ENCODE measurements at regions not wholly inside any gene's neighbourhood (a gene's known extent, or its start where the extent isn't known, plus 50 kb on each side); places are given as distances from the start of the nearest gene placed in this dataset.
"Not testable (repeated sequence)": the region's sequence is repeated elsewhere in the genome, so short reads cannot be mapped to it uniquely, and the experiment has no call there.

DNA sequence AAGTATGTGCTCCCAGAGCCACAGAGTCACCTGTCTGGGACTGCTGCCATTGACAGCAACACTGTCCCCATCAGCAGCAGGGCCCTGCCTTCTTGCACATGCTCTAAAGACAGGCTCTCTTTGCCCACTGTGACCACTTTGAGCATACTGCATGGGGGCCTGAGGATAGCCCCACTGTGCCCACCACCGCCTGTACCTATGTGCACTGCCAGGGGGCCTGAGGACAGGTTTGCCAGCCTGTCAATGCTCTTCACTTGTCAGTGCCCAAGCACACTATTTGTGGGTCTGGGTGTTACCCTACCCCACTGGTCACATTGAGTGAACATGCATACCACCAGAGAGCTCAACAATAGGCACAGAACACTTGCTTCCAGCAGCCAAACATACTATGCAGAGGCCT, 1137.0 kb upstream of the FANCL start:
- DNase-seq, result no peak

DNA sequence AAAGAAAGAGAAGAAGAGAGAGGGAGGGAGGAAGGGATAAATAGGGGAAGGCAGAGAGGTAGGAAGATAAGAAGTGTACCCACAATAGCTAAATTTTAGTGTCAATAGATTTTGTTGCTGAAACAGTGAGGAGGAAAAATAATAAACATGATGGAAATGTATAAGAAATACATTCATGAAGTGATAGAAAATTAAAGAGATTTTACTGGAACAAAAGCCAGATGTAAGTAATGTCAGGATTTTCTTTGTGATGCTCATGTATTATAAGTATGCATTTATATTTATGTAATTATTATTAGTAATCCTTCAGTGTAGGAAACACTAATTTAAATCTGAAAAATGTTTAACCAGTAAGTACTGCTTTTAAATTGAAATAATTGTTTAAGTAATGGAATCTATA, 1125.2 kb upstream of the FANCL start:
- no peak for DNase-seq

DNA sequence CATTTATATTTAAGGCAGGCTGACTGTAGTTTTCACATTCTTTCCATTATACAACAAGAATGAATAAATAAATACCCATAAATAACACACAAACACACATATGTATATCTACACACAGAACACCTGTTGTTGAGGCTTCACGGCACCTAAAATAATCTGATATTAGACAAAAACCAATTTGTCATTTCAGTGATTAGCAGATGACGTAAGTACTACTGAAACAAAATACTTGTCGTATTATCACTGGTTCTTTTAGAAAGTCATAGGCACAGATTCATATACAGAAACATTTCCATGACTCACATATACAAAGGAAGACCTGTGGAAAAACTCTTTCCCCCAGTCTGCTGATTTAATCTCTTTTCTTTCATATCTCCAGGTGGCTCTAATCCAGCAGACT, 1113.4 kb upstream of the FANCL start:
- no peak for DNase-seq

DNA sequence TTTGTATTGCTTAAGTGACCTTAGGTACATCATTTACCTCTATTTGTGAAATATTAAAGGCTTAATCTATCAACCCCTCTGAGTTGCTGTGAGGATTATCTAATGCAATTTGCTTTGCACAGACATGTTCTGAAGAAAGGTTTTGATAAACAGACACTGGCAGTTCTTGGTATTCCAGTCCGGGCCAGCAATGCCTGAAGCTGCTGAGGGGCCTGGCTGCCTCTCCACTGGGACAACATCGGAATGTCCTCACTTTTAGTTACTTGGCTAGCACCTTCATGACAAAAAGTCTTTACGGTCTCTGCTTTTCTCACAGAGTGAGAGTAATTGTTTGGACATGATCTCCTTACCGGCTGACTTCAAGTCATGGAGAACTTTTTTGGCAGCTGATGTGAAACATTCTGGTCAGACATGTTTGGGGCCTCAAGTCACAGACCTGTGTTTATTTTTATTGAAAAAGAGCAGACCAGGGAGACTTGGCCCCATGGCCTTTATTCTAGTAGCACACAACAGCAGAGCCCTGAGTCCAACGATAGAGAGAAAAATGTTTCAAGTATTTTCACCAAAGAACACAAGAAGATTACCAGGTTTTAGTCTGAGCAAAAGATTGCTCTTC, 1112.3 kb upstream of the FANCL start:
- no peak for DNase-seq

DNA sequence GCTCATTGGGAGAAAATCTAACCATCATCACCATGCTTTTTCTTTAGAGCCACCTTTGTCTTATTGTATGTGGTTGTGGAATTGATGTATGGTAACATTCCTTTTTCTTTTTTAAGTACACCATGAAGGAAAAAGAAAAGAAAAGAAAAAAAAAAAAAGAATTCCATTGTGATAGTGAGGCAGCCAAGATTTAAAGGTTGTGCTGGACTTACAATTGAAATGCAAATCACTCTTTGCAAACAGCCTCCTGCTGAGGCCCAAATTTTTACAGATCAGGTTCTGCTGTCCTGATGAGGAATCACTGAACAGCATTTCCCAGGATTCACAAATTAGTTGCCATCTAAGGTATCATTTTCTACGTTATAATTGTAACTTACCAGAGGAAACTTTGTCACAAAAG, 1101.0 kb upstream of the FANCL start:
- DNase-seq, result no peak

DNA sequence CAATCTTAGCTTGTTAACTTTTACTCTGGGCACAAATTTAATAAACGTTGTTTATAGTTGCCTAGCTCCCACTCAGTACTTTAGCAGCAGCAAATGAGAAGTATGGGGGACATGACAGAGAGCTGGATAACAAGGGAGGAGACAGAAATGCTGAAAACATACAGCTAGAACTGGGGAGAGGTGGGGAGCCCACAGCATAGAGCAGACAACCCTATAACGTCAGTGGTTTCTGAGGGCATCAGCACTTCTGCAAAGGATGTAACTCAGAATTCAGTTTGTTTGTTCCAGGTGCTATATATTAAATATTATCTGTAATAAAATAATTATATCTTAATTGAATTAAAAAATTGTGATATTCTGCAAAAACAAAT, 1098.7 kb upstream of the FANCL start:
- no peak for DNase-seq

DNA sequence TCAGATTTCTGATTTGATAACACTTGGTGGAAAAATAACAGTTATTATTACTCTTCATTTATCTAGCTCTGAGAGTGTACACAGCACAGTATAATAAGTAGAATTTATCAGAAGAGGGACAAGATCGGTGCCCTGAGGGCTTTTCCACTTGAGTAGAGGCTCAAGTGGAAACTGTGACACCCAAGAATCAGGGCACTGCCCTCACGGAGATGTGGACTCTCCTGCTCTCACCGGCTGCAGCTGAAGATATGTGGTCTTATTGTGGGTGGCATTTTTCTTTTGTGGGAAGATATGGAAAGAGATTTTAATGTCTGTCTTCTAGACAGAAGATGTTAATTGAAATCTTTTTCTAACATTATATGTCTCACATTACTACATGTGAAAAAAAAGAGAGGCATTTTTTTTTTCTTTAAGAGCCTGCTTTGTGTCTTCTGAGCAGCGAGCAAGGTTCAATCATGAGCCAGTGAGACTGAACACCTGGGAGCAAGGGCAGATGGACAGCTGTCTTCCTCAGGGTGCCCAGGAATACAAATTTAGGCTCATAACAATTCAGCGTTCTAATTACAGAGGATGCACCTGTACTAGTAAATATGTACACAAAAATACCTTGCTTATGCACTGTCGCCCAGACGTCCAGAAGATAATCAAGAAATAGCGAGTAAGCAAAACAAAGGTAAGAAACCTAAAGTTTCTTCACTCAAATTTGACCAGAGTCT, 1098.2 kb upstream of the FANCL start:
- DNase-seq, result no peak

DNA sequence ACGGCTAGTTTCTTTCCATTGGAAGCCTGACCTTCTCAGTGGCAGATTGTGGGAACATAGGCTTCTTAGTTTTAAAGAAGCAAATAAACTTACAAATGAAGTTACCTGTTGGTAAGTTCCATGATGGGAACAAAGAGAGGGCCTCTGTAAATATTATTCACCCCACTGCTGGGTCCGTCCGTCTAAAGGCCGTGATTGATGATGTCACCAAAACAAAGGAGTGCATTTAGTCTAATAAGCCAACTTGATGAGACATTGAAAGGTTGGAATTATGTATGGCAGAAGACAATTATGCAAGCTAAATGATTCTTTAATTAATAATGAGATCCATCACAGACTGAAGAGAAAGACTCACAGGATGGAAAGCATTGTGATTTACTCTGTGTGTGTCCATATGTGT, 1091.9 kb upstream of the FANCL start:
- no peak for DNase-seq

DNA sequence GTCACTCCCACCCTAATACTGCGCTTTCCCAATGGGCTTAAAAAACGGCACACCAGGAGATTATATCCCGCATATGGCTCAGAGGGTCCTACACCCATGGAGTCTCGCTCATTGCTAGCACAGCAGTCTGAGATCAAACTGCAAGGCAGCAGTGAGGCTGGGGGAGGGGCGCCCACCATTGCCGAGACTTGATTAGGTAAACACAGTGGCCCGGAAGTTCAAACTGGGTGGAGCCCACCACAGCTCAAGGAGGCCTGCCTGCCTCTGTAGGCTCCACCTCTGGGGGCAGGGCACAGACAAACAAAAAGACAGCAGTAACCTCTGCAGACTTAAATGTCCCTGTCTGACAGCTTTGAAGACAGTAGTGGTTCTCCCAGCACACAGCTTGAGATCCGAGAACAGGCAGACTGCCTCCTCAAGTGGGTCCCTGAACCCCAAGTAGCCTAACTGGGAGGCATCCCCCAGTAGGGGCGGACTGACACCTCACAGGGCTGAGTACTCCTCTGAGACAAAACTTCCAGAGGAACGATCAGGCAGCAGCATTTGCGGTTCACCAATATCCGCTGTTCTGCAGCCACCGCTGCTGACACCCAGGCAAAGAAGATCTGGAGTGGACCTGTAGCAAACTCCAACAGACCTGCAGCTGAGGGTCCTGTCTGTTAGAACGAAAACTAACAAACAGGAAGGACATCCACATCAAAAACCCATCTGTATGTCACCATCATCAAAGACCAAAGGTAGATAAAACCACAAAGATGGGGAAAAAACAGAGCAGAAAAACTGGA, 1085.6 kb upstream of the FANCL start:
- DNase-seq, result not testable (repeated sequence)

DNA sequence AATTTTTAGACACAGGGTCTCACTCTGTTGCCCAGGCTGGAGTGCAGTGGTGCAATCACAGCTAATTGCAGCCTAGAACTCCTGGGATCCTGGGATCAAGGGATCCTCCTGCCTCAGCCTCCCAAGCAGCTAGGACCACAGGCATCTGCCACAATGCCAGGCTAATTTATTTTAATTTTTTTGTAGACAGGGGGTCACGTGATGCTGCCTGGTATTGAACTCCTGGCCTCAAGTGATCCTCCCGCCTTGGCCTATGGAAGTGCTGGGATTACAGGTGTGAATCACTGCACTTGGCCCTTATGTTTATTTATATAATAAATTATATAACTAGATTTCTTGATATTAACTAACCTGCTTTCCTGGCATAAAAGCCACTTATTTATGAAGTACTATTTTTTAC, 1081.7 kb upstream of the FANCL start:
- DNase-seq, result no peak

DNA sequence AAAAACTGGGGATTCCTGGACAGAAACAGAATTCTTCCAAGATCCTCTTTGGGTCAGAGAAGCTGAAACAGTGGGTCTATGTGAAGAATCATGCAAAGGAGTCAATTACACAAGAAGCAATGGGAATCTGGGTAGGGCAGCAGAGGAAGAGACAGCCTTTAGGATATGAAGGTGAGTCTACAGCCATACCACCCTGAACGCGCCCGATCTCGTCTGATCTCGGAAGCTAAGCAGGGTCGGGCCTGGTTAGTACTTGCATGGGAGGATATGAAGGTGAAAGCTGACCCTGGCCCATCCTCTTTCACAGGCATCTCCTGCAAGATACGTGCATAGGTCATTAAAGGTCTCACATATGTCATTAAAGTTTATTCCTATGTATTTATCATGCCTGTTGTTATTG, 1080.9 kb upstream of the FANCL start:
- DNase-seq, result no peak

DNA sequence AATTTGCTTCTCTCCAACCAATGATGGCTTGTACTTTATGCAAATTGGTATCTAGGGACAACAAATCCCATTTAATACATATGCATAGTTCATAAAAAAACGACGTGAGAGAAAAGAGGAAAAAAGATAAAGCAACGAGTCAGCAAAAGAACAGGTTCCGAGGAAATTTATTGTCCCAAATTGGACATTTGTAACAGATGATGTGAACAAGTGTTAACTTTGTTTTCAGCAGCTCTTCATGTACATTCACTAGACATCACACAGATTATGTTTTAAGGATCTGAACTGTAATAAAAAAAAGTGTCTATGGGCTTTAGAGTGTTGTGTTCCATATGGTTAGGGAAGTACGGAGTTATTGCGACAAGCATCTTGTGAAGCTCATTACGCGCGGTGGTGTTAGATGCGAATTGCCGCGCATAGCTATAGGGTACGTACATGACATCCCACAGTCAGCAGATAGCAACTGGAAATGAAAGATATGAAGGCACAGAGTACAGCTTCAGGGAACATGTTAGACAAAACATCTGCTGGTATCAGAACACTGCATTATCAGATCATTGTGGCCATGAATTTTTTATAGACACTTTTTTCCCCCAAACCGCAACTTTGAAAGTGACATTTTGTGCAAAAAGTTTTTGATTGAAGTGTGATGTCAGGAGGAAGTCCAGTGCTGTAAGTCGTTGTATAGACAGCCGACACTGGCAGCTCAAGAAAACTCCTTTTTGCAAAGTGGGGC, 1073.1 kb upstream of the FANCL start:
- DNase-seq, result no peak

DNA sequence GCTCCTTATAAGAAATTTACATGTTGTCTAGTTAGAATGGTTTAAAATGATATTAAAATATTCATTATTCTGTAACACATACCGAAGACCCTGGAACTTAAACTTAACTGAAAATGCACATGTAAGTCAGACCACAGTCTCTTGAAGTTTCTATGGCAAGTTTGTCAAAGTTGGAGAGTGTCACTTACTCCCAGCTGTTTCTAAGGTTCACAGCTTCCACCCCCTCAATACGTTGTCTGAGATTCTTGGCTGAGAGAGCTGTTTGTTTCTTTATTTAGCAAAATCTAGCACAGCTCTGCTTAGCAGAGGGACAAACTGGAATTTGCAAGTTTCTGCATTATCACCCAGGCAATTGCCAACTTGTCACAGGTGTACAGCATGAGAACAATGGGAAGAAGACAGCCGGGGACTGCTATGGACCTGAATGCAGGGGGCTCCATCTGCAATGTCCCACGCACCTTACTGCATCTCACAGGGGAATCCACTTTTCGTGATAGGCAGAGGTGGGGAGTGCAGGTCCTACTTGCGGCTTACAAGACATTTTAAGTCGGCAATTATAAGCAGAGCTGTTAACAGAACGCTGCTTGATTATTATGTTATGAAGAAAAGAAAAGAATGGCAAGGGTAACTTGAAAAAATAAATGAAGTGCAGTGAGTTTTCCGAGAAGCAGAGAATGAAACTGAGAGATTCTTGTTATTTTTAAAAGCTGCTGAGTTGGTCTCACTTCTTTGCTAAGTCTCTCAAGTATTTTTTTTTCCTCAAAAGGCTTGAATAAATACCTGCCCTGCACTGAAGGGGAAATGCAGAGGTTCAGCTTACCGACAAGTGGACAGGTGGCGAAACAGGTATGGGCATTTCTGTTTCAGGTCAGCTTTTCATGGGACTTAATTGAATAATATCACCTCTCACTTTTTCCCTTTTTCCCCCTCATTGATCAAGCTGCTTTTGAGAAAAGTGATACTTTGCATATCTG, 1072.1 kb upstream of the FANCL start:
- no peak for DNase-seq

DNA sequence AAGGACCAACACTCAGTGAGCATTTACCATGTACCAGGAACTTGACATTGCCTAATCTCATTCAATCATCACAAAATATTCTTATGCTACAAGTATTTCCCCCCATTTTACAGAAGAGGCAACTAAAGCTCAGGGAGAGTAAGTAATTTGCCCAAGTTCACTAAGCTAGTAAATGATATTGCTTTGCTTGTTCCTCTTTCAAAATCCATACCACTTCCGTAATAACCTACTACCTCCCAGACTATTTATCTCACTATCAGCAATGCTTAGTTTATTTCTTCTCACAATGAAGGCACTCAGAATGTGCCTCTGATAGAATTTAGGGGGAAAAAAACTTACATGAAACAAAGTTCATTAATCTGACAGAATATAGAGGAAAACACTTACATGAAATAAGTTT, 1070.9 kb upstream of the FANCL start:
- no peak for DNase-seq

DNA sequence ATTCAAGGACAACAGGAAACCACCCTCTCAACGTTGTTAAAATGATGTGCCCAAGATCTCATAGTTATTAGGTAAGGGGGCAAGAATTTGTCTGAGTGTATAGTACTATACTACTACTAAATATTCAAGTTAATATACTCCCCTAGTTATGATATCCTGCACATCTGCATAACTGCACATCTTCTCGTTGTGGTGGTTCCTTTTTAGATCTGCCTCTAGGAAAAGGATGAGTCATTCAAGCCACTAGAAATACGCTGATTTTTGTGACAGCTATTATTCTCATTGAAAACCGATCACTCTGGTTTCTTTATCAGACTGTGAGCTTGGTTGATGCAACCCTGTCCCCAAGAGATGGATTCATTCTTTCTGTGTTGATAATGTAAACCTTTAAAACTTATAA, 1067.0 kb upstream of the FANCL start:
- DNase-seq, result no peak

DNA sequence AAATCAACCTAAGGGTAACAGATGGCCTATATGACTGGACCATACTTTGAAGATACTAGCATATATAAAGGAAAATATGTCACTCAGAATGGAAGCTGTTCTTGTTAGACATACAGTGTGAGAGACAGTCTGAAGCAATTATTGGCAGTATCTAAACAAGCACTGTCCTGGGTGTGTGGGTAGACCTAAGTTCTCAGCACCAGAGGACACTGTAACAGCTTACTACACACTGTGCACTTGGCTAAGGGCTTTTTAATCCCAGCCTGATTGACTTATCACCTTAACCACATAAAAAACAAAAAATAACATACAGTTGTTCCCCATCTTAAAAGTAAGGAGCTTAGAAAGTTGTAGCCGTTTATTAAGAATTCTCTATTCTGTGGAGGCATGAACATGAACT, 1066.1 kb upstream of the FANCL start:
- DNase-seq, result no peak

DNA sequence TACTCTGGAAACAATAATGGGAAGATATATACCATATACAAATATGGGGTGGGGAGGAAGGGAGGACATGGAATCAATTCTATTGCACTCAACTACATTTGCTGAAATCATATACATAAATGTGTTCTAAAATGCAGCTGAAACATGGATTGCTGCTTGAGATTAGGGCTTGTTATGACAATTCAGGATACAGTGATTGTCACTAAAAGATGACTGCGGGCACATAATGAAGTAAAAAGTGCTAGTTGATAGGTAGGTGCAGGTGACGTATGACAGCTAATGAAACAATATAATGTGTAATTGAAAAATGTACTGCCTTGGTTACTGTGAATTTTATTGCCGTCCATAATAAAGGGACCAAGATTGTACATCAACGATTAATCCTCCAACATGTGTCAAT, 1062.1 kb upstream of the FANCL start:
- DNase-seq, result no peak

DNA sequence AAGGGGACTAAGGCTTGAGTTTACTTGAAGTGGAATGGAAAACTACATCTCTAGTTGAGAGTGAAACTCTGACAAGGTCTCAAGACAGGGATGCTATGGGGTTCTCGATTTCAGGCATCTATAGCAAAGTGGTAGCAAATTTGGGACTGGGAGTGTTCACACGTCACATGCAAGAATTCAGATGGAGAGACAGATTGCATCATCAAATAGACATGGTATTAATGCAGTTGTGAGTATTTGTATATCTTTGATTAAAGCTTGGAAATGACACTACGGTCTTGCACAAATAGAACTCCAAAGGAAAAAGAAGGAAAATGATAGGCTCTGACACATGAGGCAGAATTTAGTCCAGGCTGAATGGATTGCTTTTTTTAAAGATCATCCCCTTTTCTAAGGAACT, 1061.6 kb upstream of the FANCL start:
- DNase-seq, result no peak

DNA sequence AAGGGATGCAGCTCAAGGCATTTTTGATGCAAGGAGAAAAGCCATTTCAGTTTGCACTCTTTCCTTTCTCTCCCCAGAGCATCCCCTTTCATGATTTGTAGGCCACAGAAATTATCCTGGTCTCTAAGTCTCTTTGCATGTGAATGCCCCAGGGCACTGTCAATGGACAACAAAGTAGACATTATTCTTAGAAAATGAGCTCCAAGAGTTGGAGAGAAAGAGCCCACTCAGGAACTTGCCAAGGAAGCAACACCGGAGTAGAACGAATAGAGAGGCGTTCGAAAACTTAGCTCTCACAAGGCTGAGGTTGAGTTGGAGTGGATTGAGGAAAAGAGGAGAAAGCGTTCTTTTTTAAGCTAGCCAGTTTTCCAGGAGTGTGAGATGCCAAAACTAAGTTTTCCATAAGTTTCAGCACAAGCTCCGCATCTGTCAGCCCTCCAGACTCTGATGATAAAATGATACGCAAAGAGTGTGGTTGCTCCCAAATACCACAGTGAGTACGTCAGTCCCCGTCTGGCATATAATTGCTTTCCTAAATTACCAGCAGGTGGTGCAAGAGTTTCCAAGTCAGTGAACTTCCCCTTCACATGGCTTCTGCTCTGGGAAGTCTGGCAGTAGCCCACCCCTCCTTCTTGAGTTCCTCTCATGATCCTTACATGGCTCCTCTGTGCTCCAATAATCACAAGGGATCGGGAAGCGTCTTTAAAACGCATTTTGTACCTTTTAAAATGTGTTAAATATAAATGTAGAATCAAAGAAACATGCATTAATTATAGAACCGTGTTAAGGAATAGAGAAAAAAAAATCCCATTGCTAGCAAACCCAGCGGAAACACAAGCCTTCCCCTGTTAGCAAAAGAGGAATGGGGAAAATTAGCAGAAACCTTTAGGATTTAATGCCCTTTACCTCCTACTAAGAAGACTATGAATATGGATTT, 1060.6 kb upstream of the FANCL start:
- DNase-seq, result peak; percentile 48 to 81

DNA sequence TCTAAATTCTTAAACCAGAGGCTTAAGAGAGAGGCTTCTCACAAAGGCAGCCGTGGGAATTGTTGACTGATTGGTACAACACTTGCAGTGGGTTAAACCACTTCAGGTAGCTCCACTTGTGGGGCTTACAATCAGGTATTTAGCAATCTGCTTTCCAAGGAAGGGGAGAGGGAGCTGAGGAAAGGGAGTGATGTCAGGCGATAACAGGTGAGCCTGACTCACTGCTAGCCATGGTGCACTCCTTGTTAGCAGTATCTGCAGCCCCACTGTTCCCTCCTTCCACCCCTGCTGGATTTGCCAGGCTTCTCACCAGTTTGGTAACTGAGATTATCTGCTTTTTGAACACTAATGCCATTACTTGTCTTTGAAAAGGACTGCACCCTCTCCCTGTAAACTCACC, 1056.7 kb upstream of the FANCL start:
- DNase-seq, result no peak

DNA sequence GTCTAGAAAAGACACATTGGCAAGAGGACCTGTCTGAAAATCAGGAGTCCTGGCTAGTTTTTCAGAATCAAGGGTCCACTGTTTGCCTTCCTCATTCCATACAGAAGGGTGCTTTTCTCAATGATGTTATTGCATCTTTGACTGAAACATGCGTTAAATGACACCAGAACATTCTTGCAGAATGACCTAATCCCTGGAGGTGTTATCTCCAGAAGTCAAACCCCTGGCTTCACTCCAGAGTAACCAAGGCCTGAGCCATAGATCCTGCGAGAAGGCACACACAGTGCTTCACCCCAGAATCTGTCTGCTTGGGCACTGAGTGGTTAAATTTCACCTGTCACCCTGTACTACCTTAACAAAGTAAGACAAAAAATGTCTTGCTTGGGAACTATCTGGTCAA, 1055.2 kb upstream of the FANCL start:
- no peak for DNase-seq
